HepG2 (cell line): ENCODE measurements at regions not wholly inside any gene's neighbourhood (a gene's known extent, or its start where the extent isn't known, plus 50 kb on each side); places are given as distances from the start of the nearest gene placed in this dataset.

ENCODE experiments used
- ATAC-seq: fragments of 200-7000 bp; cut with Tn5 transposase; 3 replicates; pipeline ENCODE4 v1.9.1; 2020; ENCODE audit warnings: mild to moderate bottlenecking, moderate library complexity
- BruUV-seq: library from RNA; stranded (reverse); fragments of 400-500 nt; replicated peaks from 2 replicates; lab custom pipeline; 2021; lab: Mats Ljungman, UMichigan
- CTCF ChIA-PET: fragments of 300-600 bp; formaldehyde crosslinking; extraction: SDS; loops from one replicate; lab custom pipeline; 2021; ENCODE audit warnings: low total read pairs, inconsistent platforms, low intra/inter-chr PET ratio; lab: Yijun Ruan, JAX
- POLR2A ChIA-PET: fragments of 350-600 bp; sonication (Branson Sonifier 250); formaldehyde crosslinking; loops from one replicate; lab custom pipeline; 2020; ENCODE audit warnings: antibody characterized with exemption, inconsistent platforms; lab: Yijun Ruan, JAX
- DNase-seq: peaks from one replicate; pipeline ENCODE4 v3.0.0-alpha.2; 2015; ENCODE audit warnings: low spot score
- FAIRE-seq: peaks from 3 replicates; lab custom pipeline; 2011; peaks lifted over from hg19 to GRCh38; lab: Jason Lieb, UNC
- H2AFZ ChIP-seq: one replicate; pipeline ENCODE4 v1.6.1; 2011; ENCODE audit warnings: low read length, inconsistent platforms
- H3K27ac ChIP-seq: fragments of 300-600 bp; 3 replicates; pipeline ENCODE4 v1.8.0; 2011; ENCODE audit warnings: mixed run types, mild to moderate bottlenecking, mixed read lengths, low read length, inconsistent platforms; ENCODE audit not compliant: insufficient read depth; ENCODE audit errors: extremely low read length
- H3K27me3 ChIP-seq, 2 experiments: fragments of 200-600 bp in 1 of 2; 2 replicates in 1 of 2; 3 replicates in 1 of 2; pipeline versions ENCODE4 v1.6.0 to v1.8.0; 2011; ENCODE audit warnings: low read length in 2 of 2, mild to moderate bottlenecking in 2 of 2, moderate library complexity in 2 of 2, inconsistent platforms in 1 of 2; ENCODE audit not compliant: insufficient read depth in 2 of 2, control insufficient read depth in 1 of 2
- H3K36me3 ChIP-seq, 2 experiments: fragments of 200-600 bp in 1 of 2; replicated peaks in 1 of 2; 2 replicates in 1 of 2; 3 replicates in 1 of 2; pipeline versions ENCODE4 v1.5.1 to v1.8.0; 2011; ENCODE audit warnings: low read length in 2 of 2, inconsistent platforms in 1 of 2; ENCODE audit not compliant: insufficient read depth in 2 of 2, control insufficient read depth in 1 of 2
- H3K4me1 ChIP-seq: 2 replicates; pipeline ENCODE4 v1.5.1; 2012; ENCODE audit warnings: low read length, inconsistent platforms; ENCODE audit not compliant: insufficient read depth
- H3K4me2 ChIP-seq: 2 replicates; pipeline ENCODE4 v1.6.0; 2011; ENCODE audit warnings: low read depth, low read length, inconsistent platforms
- H3K4me3 ChIP-seq, 3 experiments: fragments of 200-600 bp in 1 of 3; sonication (generic), shearing (Covaris generic) in 1 of 3; replicated peaks in 1 of 3; 2 replicates each; pipeline ENCODE4 v1.5.1; 2011 to 2016; ENCODE audit warnings: low read length in 3 of 3, inconsistent platforms in 2 of 3, low read depth in 2 of 3, mild to moderate bottlenecking in 2 of 3, control low read depth in 1 of 3, mixed read lengths in 1 of 3; ENCODE audit not compliant: insufficient read depth in 1 of 3
- H3K79me2 ChIP-seq: one replicate; pipeline ENCODE4 v1.6.1; 2011; ENCODE audit warnings: low read length, inconsistent platforms; ENCODE audit not compliant: insufficient read depth
- H3K9ac ChIP-seq: 2 replicates; pipeline ENCODE4 v1.6.0; 2011; ENCODE audit warnings: mild to moderate bottlenecking, low read depth, low read length, inconsistent platforms; ENCODE audit not compliant: insufficient read depth
- H3K9me3 ChIP-seq: 2 replicates; pipeline ENCODE4 v1.5.1; 2012; ENCODE audit warnings: mild to moderate bottlenecking, low read length
- H4K20me1 ChIP-seq: 2 replicates; pipeline ENCODE4 v1.6.0; 2011; ENCODE audit warnings: inconsistent platforms, mild to moderate bottlenecking, low read length, moderate library complexity; ENCODE audit not compliant: insufficient read depth
- ARNT2 ChIP-seq: sonication (generic); formaldehyde crosslinking; IDR thresholded peaks from 2 replicates; pipeline ENCODE4 v1.8.0; 2022; ENCODE audit warnings: mild to moderate bottlenecking, low read depth, missing genetic modification reagents, moderate library complexity
- CENPT ChIP-seq: sonication (generic); formaldehyde crosslinking; IDR thresholded peaks from 2 replicates; pipeline ENCODE4 v1.8.0; 2022; ENCODE audit warnings: low read depth, mild to moderate bottlenecking, moderate library complexity, missing genetic modification reagents
- DBP ChIP-seq: sonication (generic); formaldehyde crosslinking; IDR thresholded peaks from 2 replicates; pipeline ENCODE4 v1.4.0; 2020; ENCODE audit warnings: missing genetic modification reagents; ENCODE audit errors: not compliant biosample characterization
- FOXA1 ChIP-seq, 2 experiments: fragments of 450-650 bp in 1 of 2; sonication (generic) in 1 of 2; formaldehyde crosslinking in 1 of 2; IDR thresholded peaks; 2 replicates each; pipeline versions ENCODE4 v1.4.0 to v1.6.1; 2016 to 2020; ENCODE audit warnings: missing genetic modification reagents in 1 of 2
- FOXP1 ChIP-seq, 2 experiments: fragments of 450-650 bp in 1 of 2; IDR thresholded peaks; 2 replicates each; pipeline ENCODE4 v1.6.1; 2017 to 2018; ENCODE audit warnings: antibody characterized with exemption in 1 of 2
- HOXA5 ChIP-seq: sonication (generic); formaldehyde crosslinking; IDR thresholded peaks from 2 replicates; pipeline ENCODE4 v1.4.0; 2020; ENCODE audit warnings: missing genetic modification reagents
- MYC ChIP-seq: sonication (generic); formaldehyde crosslinking; IDR thresholded peaks from 2 replicates; pipeline ENCODE4 v1.9.0; 2021; ENCODE audit warnings: missing genetic modification reagents, borderline replicate concordance
- NCOA1 ChIP-seq: sonication (generic); formaldehyde crosslinking; IDR thresholded peaks from 2 replicates; pipeline ENCODE4 v1.9.0; 2021; ENCODE audit warnings: missing genetic modification reagents
- SRSF4 ChIP-seq: fragments of 200-400 bp; formaldehyde crosslinking; IDR thresholded peaks from one replicate; pipeline ENCODE4 v1.6.1; 2018; ENCODE audit warnings: mild to moderate bottlenecking, low read depth, low read length, moderate library complexity; ENCODE audit not compliant: poor library complexity, severe bottlenecking
- TEF ChIP-seq: sonication (generic); formaldehyde crosslinking; IDR thresholded peaks from 2 replicates; pipeline ENCODE4 v1.5.0; 2020; ENCODE audit warnings: missing genetic modification reagents
- ZBTB42 ChIP-seq: sonication (generic); formaldehyde crosslinking; IDR thresholded peaks from 2 replicates; pipeline ENCODE4 v1.5.0; 2020; ENCODE audit warnings: mild to moderate bottlenecking, missing genetic modification reagents
- ZNF543 ChIP-seq: sonication (generic); formaldehyde crosslinking; IDR thresholded peaks from 2 replicates; pipeline ENCODE4 v1.4.0; 2020; ENCODE audit warnings: mild to moderate bottlenecking, missing genetic modification reagents
- ZNF652 ChIP-seq: IDR thresholded peaks from 2 replicates; pipeline ENCODE4 v1.6.1; 2016; ENCODE audit warnings: low read depth, borderline replicate concordance
- ZNF75D ChIP-seq: sonication (generic); formaldehyde crosslinking; IDR thresholded peaks from 2 replicates; pipeline ENCODE4 v1.8.1; 2023; ENCODE audit warnings: missing genetic modification reagents, mild to moderate bottlenecking, borderline replicate concordance
- WGBS: methylation state at CpG from one replicate; pipeline ENCODE4 v1.1.6; 2017; ENCODE audit warnings: low lambda C conversion rate; 5-methylcytosine and 5-hydroxymethylcytosine counted together
- in situ Hi-C: cut with HindIII; loops from 2 replicates; pipeline ENCODE4 v1.10.0; 2017; ENCODE audit warnings: low pct_unique_long_range_greater_than_20kb; ENCODE audit not compliant: extremely low pct_ligation_motif_present
- intact Hi-C: fragments of 100-400 bp; cut with micrococcal nuclease; formaldehyde crosslinking; loops from one replicate; pipeline ENCODE4 v1.10.0; 2022; ENCODE audit not compliant: unreplicated experiment
- TF ChIP-seq, protein P1 (sequence below): sonication (generic); formaldehyde crosslinking; IDR thresholded peaks from 2 replicates; pipeline ENCODE4 v1.4.0; 2020; ENCODE audit warnings: missing genetic modification reagents
- TF ChIP-seq, protein P2 (sequence below): sonication (generic); formaldehyde crosslinking; IDR thresholded peaks from 2 replicates; pipeline ENCODE4 v1.5.0; 2020; ENCODE audit warnings: missing genetic modification reagents, mild to moderate bottlenecking, borderline replicate concordance

GRCh38 chr7:84482476-84482875 is 287.9 kb upstream of the SEMA3A start:
- POLR2A ChIA-PET: no interaction called here
- Histone ChIP-seq H3K4me1 (no peaks in the 10 kb centered on the region), H2AFZ (no peak overlapping the region), H3K79me2 (no peaks in the 10 kb centered on the region), H3K27ac (no peak overlapping the region), H3K4me2 (no peak overlapping the region), H3K9ac (no peak overlapping the region), H3K27me3 (no peaks in the 10 kb centered on the region), H3K36me3 (no peaks in the 10 kb centered on the region), H3K9me3 (no peaks in the 10 kb centered on the region), H4K20me1 (no peaks in the 10 kb centered on the region), H3K4me3 (no peak overlapping the region)
- intact Hi-C loops: no loop called here
- no peak for DNase-seq
- no peak for FAIRE-seq
- in situ Hi-C loops: loop anchor here (25.0 kb wide), 1 partner anchor 530 kb away; no protein-coding TSS in a partner anchor
- 52% methylated on average over 1 of the region's 1 CpG for WGBS
- CTCF ChIA-PET: no interaction called here
- BruUV-seq: no TSS peak
- TF ChIP-seq, protein P1, sequence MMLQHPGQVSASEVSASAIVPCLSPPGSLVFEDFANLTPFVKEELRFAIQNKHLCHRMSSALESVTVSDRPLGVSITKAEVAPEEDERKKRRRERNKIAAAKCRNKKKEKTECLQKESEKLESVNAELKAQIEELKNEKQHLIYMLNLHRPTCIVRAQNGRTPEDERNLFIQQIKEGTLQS (CRISPR knock-in tag): no peak
- TF ChIP-seq NCOA1 (CRISPR knock-in tag): no peak
- no peak for ATAC-seq

- intact Hi-C loops: no loop called here
- Histone ChIP-seq H3K27me3 (no peaks in the 10 kb centered on the region), H3K27ac (no peak overlapping the region), H3K79me2 (no peaks in the 10 kb centered on the region), H4K20me1 (no peaks in the 10 kb centered on the region), H3K4me3 (no peak overlapping the region), H3K4me2 (no peak overlapping the region), H3K9ac (no peak overlapping the region), H2AFZ (no peak overlapping the region), H3K4me1 (no peaks in the 10 kb centered on the region), H3K36me3 (no peaks in the 10 kb centered on the region), H3K9me3 (no peaks in the 10 kb centered on the region)
- BruUV-seq: no TSS peak
- DNase-seq (no peak), ATAC-seq (no peak), FAIRE-seq (no peak)
- in situ Hi-C loops: loop anchor here (25.0 kb wide), 1 partner anchor 533 kb away; no protein-coding TSS in a partner anchor
- POLR2A ChIA-PET: no interaction called here
- 0% methylated on average over 1 of the region's 1 CpG for WGBS
- CTCF ChIA-PET: no interaction called here
- TF ChIP-seq ZNF543 (no peak), ARNT2 (no peak), ZNF652 (CRISPR knock-in tag) (no peak), FOXA1 (IDR thresholded peaks at IDR 0.05) (no peak), FOXA1 (CRISPR knock-in tag; IDR thresholded peaks at IDR 0.05) (no peak), ZNF75D (no peak), SRSF4 (no peak), FOXP1 (IDR thresholded peaks at IDR 0.05) (no peak), FOXP1 (CRISPR knock-in tag; IDR thresholded peaks at IDR 0.05) (no peak), TEF (CRISPR knock-in tag) (no peak), MYC (no peak), ZBTB42 (CRISPR knock-in tag) (no peak), HOXA5 (CRISPR knock-in tag) (no peak), CENPT (CRISPR knock-in tag) (no peak), DBP (no peak)
- TF ChIP-seq, protein P2, sequence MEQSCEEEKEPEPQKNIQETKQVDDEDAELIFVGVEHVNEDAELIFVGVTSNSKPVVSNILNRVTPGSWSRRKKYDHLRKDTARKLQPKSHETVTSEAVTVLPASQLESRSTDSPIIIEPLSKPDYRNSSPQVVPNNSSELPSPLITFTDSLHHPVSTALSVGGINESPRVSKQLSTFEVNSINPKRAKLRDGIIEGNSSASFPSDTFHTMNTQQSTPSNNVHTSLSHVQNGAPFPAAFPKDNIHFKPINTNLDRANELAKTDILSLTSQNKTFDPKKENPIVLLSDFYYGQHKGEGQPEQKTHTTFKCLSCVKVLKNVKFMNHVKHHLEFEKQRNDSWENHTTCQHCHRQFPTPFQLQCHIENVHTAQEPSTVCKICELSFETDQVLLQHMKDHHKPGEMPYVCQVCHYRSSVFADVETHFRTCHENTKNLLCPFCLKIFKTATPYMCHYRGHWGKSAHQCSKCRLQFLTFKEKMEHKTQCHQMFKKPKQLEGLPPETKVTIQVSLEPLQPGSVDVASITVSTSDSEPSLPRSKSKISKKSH (CRISPR knock-in tag): no peak
Observed at GRCh38 chr7:84479059-84479458, 284.5 kb upstream of the SEMA3A start.
